Left lobe of liver (tissue), 2 donors: ENCODE measurements at regions not wholly inside any gene's neighbourhood (a gene's known extent, or its start where the extent isn't known, plus 50 kb on each side); places are given as distances from the start of the nearest gene placed in this dataset.

Experiments used
- ATAC-seq: fragments of 200-7000 bp; cut with Tn5 transposase; one replicate; pipeline ENCODE4 v1.9.1; 2020; ENCODE audit warnings: mild to moderate bottlenecking, moderate library complexity
- DNase-seq: peaks from one replicate; pipeline ENCODE4 v3.0.0-alpha.2; 2020; ENCODE audit warnings: low spot score
- donor health status: DM: no; HTN: no; CAD: no; lungs with moderate emphysema.
- donor health status: DM: no; HTN: yes; CAD: no.

- no peak for DNase-seq
- no peak for ATAC-seq
These were observed 162.3 kb downstream of the ICE1 start for GRCh38 chr5:5584751-5585150.

- DNase-seq, result no peak
- ATAC-seq, result no peak
These were observed 161.8 kb downstream of the ICE1 start for GRCh38 chr5:5584236-5584745.

GRCh38 chr5:5583832-5584231 lies 161.4 kb downstream of the ICE1 start:
- DNase-seq (no peak), ATAC-seq (no peak)

- DNase-seq, result no peak
- ATAC-seq, result no peak
These were observed 160.7 kb downstream of the ICE1 start for GRCh38 chr5:5583023-5583765.

- ATAC-seq, result no peak
- no peak for DNase-seq
These were observed 158.6 kb downstream of the ICE1 start for GRCh38 chr5:5581080-5581479.

- ATAC-seq (no peak), DNase-seq (no peak)
These were observed 154.3 kb downstream of the ICE1 start for GRCh38 chr5:5576744-5577143.

- DNase-seq (no peak), ATAC-seq (no peak)
These were observed 153.0 kb downstream of the ICE1 start for GRCh38 chr5:5575461-5575860.

GRCh38 chr5:5573798-5574380 lies 151.4 kb downstream of the ICE1 start:
- DNase-seq, result no peak
- ATAC-seq, result no peak

GRCh38 chr5:5572976-5573797 lies 150.7 kb downstream of the ICE1 start:
- DNase-seq (no peak), ATAC-seq (no peak)

GRCh38 chr5:5572010-5572865 lies 149.8 kb downstream of the ICE1 start:
- ATAC-seq (no peak), DNase-seq (no peak)

- DNase-seq, result no peak
- no peak for ATAC-seq
These were observed 148.2 kb downstream of the ICE1 start for GRCh38 chr5:5570646-5571045.

- no peak for DNase-seq
- no peak for ATAC-seq
These were observed 142.4 kb downstream of the ICE1 start for GRCh38 chr5:5564898-5565297.

- no peak for DNase-seq
- ATAC-seq, result no peak
These were observed 137.5 kb downstream of the ICE1 start for GRCh38 chr5:5560016-5560415.

GRCh38 chr5:5558638-5559527 lies 136.4 kb downstream of the ICE1 start:
- DNase-seq, result no peak
- no peak for ATAC-seq

GRCh38 chr5:5558102-5558501 lies 135.6 kb downstream of the ICE1 start:
- no peak for DNase-seq
- no peak for ATAC-seq

- DNase-seq (no peak), ATAC-seq (no peak)
These were observed 129.0 kb downstream of the ICE1 start for GRCh38 chr5:5551499-5551898.

GRCh38 chr5:5546408-5546807 lies 123.9 kb downstream of the ICE1 start:
- no peak for DNase-seq
- no peak for ATAC-seq

GRCh38 chr5:5544094-5544663 lies 121.7 kb downstream of the ICE1 start:
- ATAC-seq, result no peak
- no peak for DNase-seq

- DNase-seq, result no peak
- ATAC-seq, result no peak
These were observed 120.2 kb downstream of the ICE1 start for GRCh38 chr5:5542654-5543053.

- no peak for DNase-seq
- ATAC-seq, result no peak
These were observed 117.6 kb downstream of the ICE1 start for GRCh38 chr5:5540065-5540464.
